GM21786 (cell line): ENCODE measurements at regions not wholly inside any gene's neighbourhood (a gene's known extent, or its start where the extent isn't known, plus 50 kb on each side); places are given as distances from the start of the nearest gene placed in this dataset.
"Not testable (repeated sequence)": the region's sequence is repeated elsewhere in the genome, so short reads cannot be mapped to it uniquely, and the experiment has no call there.

ENCODE experiments used
- ATAC-seq: cut with Tn5 transposase; IDR thresholded peaks from one replicate; pipeline ENCODE4 v1.9.1; 2021; ENCODE audit not compliant: unreplicated experiment

DNA sequence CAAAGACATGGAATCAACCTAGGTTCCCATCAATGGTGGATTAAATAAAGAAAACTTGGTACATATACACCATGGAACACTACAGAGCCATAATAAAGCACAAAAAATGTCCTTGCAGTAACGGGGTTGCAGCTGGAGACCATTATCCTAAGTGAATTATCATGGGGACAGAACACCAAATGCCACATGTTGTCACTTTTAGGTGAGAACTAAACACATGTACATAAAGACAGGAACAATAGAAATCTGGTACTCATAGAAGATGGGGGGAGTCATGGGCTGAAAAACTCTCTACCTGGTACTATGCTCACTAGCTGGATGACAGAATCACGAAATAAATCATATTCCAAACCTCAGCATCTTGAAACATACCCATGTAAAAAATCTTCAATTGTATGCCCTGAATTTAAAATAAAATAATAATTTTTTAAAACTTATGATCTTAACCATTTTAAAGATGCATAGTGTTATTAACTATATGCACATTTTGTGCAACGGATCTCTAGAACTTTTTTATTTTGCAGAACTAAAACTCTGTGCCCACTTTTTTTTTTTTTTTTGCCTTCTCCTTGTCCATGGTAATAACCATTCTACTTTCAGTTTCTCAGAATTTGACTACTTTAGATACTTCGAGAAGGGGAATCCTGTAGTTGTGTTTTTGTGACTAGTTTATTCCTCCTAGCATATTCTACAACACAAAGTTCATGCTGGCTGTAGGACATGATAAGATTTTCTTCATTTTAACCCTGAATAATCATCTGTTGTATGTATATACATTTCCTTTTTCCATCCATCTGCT lies 1081.6 kb upstream of the ACO1 start:
- peak; percentile 81 for ATAC-seq

DNA sequence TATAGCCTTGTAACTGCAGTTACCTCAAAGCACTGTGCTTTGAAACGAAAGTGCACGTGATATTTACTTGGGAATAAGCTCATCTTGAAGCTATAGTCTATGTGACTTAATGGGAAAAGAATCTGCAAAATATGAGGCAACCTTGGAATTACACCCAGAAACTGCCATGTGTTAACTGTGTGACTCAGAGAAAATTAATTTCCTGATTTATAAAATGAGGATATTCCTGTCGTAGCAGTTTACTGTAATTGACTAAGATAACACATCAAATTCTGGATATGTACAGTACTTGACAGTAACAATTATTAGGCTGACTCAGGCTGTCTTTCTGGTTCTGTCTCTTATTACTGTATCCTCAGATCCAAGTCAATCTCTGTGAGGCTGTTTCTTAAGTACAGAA lies 1079.9 kb upstream of the ACO1 start:
- no peak for ATAC-seq

DNA sequence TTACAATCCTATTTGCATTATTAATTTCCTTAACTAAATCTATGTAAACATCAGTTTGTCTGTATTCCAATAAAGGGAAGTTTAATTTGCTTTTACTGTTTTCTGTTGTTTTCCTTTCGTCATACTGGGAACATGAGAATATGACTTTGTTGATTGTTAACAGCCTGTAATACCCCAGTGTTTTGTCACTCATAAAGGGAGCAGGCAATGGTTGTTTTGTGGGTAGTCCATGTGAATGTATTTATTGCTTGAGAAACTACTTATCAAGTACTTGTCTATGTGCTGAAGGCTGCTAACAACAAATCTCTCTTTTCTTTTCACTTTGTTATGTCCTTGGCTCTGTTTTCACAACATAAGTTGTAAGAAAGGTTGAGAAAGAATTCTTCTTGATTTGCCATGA lies 1070.2 kb upstream of the ACO1 start:
- no peak for ATAC-seq

DNA sequence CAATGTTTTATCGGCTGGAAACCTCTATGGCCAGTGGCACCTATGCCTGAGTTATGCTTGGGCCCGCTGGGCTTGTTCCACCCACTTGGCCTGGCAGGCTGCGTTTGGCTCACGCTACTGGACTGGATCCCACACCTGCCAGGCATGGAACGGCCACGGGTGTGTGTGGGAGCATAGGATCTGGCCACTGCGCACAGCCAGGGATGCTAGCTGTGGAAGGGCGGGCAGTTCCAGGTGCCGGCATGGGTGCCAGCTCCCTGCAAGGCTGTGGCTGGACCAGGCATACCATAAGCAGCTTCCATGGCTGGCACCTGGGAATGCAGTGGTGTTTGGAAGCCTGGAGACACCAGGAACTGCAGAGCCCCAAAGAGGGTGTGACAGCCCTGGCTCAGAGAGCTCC lies 1063.9 kb upstream of the ACO1 start:
- ATAC-seq = no peak

DNA sequence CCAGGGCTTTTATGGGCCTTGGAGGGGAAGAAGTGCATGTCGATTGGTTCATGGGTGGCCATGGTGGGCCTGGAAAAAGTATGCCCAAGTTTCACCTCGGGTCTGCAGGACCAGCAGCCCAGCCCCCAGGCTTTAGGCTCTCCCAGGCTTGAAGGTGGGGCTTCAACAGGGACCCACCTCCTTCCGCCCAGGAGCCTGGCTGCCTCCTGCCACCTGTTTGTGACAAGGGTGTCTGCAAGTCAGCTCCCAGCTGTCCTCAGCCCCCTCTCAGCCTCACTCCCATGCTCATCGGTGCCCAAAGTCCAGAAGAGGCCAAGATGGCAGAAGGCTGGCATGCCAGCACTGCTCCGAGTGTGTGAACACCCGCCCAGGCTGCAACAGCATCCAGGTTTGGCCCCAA lies 1063.2 kb upstream of the ACO1 start:
- no peak for ATAC-seq

DNA sequence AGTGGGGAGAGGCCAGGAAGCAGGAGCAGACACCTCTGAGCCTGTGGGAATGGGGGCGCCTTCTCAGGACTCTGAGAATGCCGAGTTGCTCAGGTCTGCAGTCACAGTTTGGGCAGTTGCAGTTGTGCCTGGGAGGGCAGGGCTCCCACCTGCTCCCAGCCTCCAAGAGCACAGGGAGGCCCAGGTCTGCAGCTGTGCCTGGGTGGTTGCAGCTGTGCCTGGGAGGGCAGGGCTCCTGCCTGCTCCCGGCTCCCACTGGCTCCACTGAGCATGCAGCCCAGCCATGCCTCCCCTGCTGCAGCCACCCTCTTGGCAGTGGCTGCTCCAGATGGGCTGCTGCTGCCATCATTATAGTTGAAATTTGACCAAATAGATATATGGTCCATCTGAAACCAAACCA lies 1062.8 kb upstream of the ACO1 start:
- no peak for ATAC-seq

DNA sequence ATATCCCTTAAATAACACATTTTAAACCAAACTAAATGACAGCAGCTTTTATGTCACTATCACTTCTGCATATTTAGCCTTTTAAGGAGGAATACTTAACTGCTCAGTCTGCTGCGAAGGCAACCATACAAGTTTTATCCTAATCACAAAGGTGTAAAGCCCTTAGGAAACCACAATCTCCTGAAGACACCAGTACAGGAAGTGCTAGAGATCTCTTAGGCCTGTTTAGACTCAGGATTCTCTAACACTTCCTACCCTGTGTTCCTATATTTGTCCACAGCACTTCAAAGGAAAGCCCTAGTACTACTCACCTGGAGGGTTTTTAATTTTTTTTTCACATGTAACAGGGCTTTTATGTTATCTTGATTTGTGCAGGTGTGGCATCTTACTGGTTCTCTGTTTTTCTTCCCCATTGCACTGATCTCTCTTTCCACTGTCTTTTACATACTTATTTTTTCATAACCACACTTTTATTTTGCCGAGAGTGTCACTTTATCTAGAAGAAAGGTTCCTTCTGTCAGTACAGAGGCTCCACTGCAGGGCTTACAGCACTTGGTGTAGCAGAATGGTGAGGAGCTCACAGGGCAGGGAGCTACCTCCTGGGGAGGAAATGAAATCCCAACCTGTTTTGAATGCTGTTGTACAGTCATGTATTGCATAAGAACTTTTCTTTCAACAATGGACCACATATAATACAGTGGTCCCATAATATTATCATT lies 1060.6 kb upstream of the ACO1 start:
- no peak for ATAC-seq

DNA sequence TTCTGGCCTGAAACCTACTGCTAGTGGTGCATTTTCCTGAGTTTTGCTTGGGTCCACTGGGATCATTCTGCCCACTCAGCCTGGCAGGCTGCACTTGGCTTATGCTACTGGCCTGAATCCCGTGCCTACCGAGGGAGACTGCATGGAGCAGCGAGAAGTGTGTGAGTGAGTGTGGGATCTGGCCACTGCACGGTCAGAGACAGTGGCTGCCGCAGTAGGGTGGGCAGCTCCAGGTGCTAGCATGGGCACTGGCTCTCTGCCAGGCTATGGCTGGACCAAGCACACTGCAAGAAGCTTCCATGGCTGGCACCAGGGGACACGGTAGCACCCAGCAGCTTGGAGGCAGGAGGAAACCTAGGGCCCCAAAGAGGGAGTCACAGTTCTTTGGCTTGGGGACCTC lies 1058.7 kb upstream of the ACO1 start:
- ATAC-seq = no peak

DNA sequence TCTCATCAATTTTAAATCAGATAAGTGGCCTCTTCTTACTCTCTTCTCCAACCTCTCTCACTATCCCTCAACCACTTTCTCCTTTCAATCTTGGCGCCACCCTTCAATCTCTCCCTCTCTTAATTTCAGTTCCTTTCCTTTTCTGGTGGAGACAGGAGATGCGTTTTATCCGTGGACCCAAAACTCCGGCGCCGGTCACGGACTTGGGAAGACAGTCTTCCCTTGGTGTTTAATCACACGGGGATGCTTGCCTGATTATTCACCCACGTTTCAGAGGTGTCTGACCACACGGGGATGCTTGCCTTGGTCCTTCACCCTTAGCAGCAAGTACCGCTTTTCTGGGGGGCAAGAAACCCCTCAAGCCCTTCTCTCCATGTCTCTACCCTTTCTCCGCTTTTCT lies 1057.6 kb upstream of the ACO1 start:
- ATAC-seq = not testable (repeated sequence)

DNA sequence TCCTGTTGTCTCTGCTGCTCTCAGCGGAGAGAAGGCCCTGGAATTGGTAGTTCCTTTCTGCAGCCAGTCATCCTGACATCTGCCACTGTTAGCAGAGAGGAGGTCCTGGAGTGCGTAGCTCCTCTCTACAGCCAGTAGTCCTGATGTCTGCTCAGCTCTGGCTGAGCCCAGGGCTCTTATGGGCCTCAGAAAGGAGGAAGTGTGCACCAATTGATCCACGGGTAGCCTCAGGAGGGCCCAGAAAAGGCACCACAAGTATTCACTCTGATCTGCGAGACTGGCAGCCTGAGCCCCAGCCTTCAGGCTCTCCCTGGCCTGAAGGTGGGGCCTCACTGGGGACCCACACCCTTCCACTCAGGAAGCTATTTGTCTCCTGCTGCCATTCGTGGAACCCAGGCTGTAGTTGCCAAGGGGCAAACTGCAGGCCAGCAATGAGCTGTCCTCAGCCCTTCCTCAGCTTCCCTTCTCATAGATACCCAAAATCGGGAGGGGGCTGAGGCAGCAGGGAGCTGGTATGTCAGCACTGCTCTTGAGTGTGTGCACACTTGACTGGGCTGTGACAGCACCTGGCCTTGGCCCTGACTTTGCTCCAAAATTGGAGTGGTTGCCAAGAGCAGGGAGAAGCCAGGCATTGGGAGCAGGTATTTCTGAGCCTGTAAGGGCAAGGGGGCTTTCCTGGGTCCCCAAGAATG lies 1049.5 kb upstream of the ACO1 start:
- ATAC-seq = no peak

DNA sequence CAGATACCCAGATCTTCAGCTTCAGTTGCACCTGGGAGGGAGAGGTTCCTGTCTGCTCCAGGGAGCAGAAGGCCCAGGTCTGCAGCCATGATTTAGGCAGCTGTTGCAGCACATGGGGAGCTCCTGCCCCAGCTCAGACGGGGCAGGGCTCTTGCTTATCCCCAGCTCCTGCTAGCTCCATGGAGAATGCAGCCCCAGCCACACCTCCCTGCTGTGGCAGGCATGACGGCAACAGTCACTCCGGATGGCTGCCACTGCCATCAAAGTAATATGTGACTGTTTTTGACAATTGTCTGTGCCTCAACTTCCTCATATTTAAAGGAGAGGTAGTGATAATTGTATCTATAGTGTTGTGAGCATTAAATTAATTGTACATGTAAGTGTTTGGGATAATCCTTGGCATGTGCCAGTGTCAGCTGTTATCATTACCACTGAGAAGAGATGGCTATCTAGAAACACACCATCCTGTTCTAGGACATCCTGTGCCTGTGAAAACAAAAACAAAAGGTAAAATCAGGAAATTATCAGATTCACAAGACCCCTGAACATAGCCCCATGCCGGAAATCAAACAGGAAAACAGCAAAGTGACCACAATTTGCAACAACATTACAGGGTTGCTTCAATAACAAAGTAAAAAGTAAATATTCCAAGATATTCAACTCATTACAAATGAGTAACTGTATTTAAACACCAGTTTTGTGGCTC lies 1048.8 kb upstream of the ACO1 start:
- no peak for ATAC-seq

DNA sequence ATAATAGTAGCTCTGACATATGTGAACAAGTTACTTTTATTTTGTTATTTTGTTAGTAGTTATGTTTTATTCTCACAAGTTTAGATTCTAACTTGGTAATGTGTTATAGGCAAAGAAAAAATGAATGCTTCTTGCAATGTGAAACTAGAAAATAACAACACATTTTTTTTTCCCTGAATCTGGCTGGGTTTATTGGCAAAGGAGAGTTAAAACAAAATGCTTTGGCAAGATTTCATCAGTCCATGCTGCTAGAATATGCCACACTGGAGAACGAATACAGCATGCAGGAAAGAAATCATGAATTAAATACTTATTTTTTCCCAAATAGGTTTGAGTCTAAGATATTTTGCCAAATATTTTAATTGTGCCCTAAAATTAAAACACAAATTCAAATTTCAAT lies 1048.1 kb upstream of the ACO1 start:
- ATAC-seq = no peak

DNA sequence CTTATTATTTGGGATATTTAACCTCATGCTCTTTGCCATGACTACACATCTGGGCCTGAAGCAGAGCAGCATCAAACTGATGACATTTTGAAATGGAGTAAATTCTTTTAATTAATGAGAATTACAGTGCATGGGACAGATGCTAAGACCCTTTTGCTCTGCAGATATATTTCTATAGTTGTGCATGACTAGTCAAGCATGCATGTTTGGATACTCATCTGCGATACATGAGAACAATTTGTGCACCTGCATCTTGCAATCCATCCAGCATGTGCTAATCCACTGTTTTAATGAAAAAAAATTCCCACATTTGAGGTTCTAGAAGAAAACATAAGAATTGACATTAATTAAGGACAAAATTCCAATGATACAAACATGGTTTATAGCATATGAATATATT lies 1047.6 kb upstream of the ACO1 start:
- no peak for ATAC-seq

DNA sequence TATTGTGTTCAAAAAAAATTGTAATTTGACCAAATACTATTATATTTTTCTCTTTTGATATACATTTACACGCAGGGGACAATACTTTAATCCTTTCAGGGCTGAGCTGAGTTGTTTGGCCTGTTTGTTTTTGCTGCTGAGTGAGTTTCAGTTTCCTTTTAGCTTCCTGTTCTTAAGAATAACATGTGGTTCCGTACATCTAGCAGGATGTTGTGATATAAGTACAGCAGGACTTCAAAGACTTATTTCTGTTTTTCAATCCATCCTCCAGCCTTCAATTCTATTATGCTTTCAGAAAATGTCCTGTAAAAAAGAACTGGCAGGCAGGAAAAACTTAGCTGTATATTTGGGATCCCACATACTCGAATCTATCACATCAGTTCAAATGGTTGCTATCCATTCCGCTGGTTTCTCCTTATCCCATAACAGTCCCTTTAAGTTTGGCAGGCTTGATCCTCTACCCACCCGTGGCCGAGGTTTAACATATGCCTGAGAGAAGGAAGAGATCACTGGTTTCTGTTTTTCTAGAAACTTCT lies 1037.3 kb upstream of the ACO1 start:
- peak; percentile 100 for ATAC-seq

DNA sequence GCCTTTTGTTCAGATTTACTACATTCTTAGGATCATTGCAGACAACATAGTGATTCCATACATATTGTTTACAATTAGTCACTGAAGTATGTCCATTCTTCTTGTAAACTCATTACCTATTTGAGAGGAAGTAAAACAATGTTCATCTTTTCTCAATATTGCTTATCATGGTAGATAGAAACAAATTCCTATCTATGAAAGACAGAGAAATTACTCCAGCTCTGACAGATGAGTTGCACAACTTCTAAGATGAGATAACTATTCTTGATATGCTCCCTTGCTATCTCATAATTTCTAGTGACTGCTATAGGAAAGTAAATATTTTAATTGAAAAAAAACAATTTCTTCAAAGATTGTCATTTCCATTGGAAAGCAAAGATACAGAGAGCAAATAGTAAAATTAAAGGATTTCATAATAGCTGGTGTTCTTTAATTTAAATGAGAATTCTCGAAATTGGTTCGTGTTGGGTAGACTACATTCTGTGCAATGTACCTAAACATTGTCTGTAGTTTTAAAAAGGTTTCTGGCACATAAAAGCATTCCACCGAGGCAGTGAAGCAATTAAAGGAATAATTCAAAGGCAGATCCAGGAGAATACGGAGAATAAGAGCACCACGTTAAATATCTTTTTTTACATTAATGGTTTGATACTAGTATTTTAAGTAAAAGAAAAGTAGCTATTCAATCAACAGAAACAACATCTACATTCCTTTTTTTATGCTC lies 1029.1 kb upstream of the ACO1 start:
- ATAC-seq = no peak

DNA sequence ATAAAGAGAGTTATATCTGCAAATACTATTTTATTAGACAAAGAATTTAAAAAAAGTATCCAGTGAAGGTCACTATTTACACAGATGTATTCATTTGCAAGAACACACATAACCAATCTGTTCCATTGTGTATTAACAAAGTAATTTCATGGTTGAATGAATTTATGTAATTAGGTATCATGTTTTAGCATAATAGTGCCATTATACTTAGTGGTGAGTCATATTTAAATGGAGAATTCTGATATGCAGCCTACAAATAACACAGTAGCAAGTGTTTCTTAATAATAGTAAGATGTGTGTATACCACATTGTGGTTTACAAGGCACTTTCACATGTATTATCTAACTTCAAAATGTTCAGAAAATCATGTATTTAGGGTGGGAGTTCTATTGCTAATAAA lies 1028.5 kb upstream of the ACO1 start:
- no peak for ATAC-seq

DNA sequence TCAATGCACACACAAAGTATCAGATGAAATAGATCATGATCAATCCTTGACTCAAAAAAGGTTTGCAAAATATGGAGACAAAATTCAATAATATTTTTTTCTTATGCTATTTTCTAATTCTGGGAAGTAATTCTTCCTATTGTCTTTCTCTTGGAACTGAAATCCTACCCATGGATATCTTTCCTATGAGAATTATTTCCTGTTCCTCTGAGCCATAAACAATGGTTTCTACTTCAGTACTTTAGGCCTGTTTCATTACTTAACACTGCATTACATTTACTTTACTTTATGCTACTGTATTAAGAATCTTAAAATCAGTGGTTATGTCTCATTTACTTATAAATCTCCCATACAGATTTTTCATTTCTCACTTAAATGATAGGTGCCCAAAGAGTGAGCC lies 1025.4 kb upstream of the ACO1 start:
- no peak for ATAC-seq

DNA sequence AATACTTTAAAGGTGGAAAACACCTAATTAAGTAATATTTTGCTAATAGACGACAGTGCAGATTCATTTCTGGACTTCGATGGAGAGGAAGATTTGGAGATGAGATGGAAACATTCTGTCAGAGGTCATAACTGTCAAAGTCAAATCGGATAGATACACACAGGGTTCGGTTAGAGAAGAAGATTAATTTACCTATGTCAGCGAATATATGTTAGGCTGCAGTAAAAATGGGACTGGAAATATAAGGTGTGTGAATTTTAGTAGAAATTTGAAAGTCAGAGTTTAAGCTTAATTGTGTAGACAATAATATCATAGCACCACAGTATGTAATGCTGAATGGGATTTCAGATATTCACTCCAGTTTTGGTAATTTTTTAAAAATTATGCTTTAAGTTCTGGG lies 1020.3 kb upstream of the ACO1 start:
- ATAC-seq = no peak

DNA sequence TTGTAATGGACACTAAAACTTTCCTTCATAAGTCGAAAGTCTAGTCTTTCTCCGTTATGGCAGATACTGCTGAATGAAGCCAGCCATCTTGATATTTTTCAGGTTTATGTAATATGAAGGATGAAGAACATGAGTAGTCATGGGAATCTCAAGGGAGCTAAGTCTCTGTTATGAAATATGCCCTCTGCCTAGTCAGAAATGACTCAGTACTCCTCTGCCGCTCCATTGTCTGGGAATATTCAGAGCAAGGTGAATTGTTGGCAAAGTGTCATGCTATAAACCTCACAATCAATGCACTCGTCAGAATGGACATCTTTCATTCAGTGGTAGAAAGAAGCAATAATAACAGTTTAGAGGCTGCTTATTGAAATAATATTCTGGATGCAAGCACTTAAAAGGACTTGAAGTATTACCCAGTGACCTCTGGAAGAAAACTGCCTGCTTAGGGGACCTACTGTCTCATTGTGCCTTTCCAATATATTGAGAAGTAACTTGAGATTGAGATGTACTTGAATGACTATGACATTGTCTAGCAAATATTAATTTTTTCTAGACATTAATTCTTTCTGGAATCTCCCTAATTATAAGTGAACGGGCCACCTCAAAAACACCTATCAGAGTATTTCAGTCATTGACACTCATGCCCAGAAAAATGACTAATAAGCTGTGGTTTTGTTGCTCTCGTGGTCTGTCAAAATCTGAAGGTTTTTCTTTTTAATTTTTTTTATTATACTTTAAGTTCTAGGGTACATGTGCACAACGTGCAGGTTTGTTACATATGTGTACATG lies 1011.5 kb upstream of the ACO1 start:
- ATAC-seq = no peak

DNA sequence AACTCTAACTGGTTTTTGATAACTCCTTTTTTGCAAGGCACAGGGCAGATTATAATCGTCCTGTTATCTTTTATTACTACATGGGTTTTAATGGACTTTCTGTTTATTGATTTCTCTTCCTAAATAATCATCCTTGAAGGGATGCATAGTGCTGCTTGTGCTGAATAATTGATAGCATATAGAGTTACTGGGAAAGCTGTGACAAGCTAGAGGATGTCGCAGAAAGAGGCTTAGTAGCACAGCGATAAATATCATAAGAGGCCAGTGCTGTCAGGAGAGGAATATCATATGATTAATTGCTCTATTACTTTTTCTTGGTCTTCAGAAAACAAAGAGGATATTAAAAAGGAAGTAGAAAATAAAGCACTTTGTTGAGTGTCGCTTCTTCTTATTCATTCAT lies 1007.1 kb upstream of the ACO1 start:
- no peak for ATAC-seq
